ENCODE measurements at regions not wholly inside any gene's neighbourhood (a gene's known extent, or its start where the extent isn't known, plus 50 kb on each side); places are given as distances from the start of the nearest gene placed in this dataset.

- no peak for TF ChIP-seq GABPA (IDR thresholded peaks at IDR 0.05; ENCODE audit: low read depth)
- no peak for TF ChIP-seq CEBPB (IDR thresholded peaks at IDR 0.05; ENCODE audit: borderline replicate concordance in 1 of 2, low read depth in 2 of 2, low read length in 2 of 2)
- no peak for TF ChIP-seq EZH2 (IDR thresholded peaks at IDR 0.05; ENCODE audit: borderline replicate concordance, control insufficient read depth, low read depth, low read length)
- TF ChIP-seq POLR2A (IDR thresholded peaks at IDR 0.05; ENCODE audit: low read depth, low read length) = no peak
- no peak for TF ChIP-seq NR2C2 (IDR thresholded peaks at IDR 0.05; ENCODE audit: borderline replicate concordance, control insufficient read depth, insufficient read length, low read depth)
- no peak for TF ChIP-seq BACH1 (IDR thresholded peaks at IDR 0.05; ENCODE audit: borderline replicate concordance)
- TF ChIP-seq STAT3 (IDR thresholded peaks at IDR 0.05; ENCODE audit: low read depth, low read length) = no peak
- no peak for TF ChIP-seq SIN3A (IDR thresholded peaks at IDR 0.05; ENCODE audit: low read depth, low read length)
- no peak for TF ChIP-seq CTCF (IDR thresholded peaks at IDR 0.05 in 2 of 3, conservative IDR thresholded peaks at IDR 0.05 in 1 of 3; ENCODE audit: control insufficient read depth in 2 of 3, extremely low read depth in 1 of 3, insufficient read depth in 1 of 3, low read depth in 3 of 3, low read length in 3 of 3)
- no peak for TF ChIP-seq SMC3 (IDR thresholded peaks at IDR 0.05; ENCODE audit: borderline replicate concordance, low read length)
Observed at GRCh38 chr5:125181955-125182354, 435.5 kb upstream of the ZNF608 start.

Data from GM12878 (cell line).